ENCODE measurements at regions not wholly inside any gene's neighbourhood (a gene's known extent, or its start where the extent isn't known, plus 50 kb on each side); places are given as distances from the start of the nearest gene placed in this dataset.

DNA sequence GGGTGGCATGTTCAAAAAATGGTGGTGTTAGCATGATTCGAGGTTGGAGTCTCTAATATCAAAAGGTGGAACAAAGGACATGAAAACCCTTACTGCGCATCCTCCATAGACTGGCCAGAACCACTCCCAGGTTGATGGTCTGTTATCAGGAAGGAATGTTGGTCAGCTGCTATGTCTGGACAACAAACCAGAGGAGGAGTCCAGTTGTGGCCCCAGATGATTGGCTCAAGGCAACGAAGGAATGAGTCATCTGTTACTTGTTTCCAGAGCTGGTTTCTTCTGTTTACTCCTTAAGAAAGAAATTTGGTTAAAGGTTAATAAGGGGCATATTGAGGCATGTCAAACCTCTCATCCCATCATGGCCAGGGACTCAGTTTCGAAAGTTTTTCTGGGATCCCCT lies 56.8 kb upstream of the GRIA4 start:
- no peaks in the 10 kb centered on the region for H3K9me3 ChIP-seq
- no peaks in the 10 kb centered on the region for H3K4me1 ChIP-seq
- intact Hi-C loops (cut with DNase I), result no loop called here
- no peaks in the 10 kb centered on the region for H3K27me3 ChIP-seq
- no peak for TF ChIP-seq CTCF (IDR thresholded peaks at IDR 0.05)
- H3K9ac ChIP-seq (ENCODE audit: low read depth in 2 of 2, low read length in 2 of 2), result no peak overlapping the region
- no peak for DNase-seq
- H3K4me3 ChIP-seq, result no peak overlapping the region
- no peaks in the 10 kb centered on the region for H3K36me3 ChIP-seq
- no peak overlapping the region for H3K27ac ChIP-seq

GRCh38 chr11:105548359-105548758 lies 61.5 kb upstream of the GRIA4 start:
- TF ChIP-seq CTCF (IDR thresholded peaks at IDR 0.05), result no peak
- intact Hi-C loops (cut with DNase I), result no loop called here
- H3K27me3 ChIP-seq, result no peaks in the 10 kb centered on the region
- H3K9me3 ChIP-seq, result no peaks in the 10 kb centered on the region
- DNase-seq, result no peak
- no peak overlapping the region for H3K27ac ChIP-seq
- H3K36me3 ChIP-seq, result no peaks in the 10 kb centered on the region
- H3K4me1 ChIP-seq, result no peaks in the 10 kb centered on the region
- H3K9ac ChIP-seq (ENCODE audit: low read depth in 2 of 2, low read length in 2 of 2), result no peak overlapping the region
- H3K4me3 ChIP-seq, result no peak overlapping the region

- no peaks in the 10 kb centered on the region for H3K4me1 ChIP-seq
- no peaks in the 10 kb centered on the region for H3K27me3 ChIP-seq
- TF ChIP-seq CTCF (IDR thresholded peaks at IDR 0.05), result no peak
- H3K9me3 ChIP-seq, result no peaks in the 10 kb centered on the region
- H3K9ac ChIP-seq (ENCODE audit: low read depth in 2 of 2, low read length in 2 of 2), result no peak overlapping the region
- H3K27ac ChIP-seq, result no peak overlapping the region
- DNase-seq, result no peak
- H3K4me3 ChIP-seq, result no peak overlapping the region
- intact Hi-C loops (cut with DNase I), result no loop called here
- no peaks in the 10 kb centered on the region for H3K36me3 ChIP-seq
Observed at GRCh38 chr11:105538588-105538987, 71.3 kb upstream of the GRIA4 start.

GRCh38 chr11:105537531-105537930 lies 72.3 kb upstream of the GRIA4 start:
- Histone ChIP-seq H3K27ac (no peak overlapping the region), H3K36me3 (no peaks in the 10 kb centered on the region), H3K27me3 (no peaks in the 10 kb centered on the region), H3K4me3 (no peak overlapping the region), H3K9ac (ENCODE audit: low read depth in 2 of 2, low read length in 2 of 2) (no peak overlapping the region), H3K4me1 (no peaks in the 10 kb centered on the region), H3K9me3 (no peaks in the 10 kb centered on the region)
- DNase-seq, result no peak
- intact Hi-C loops (cut with DNase I), result no loop called here
- TF ChIP-seq CTCF (IDR thresholded peaks at IDR 0.05), result no peak

- TF ChIP-seq CTCF (IDR thresholded peaks at IDR 0.05), result no peak
- no peaks in the 10 kb centered on the region for H3K36me3 ChIP-seq
- H3K9me3 ChIP-seq, result no peaks in the 10 kb centered on the region
- no peaks in the 10 kb centered on the region for H3K27me3 ChIP-seq
- no peaks in the 10 kb centered on the region for H3K4me1 ChIP-seq
- no peak for DNase-seq
- intact Hi-C loops (cut with DNase I), result no loop called here
- H3K27ac ChIP-seq, result no peak overlapping the region
- no peak overlapping the region for H3K9ac ChIP-seq (ENCODE audit: low read depth in 2 of 2, low read length in 2 of 2)
- no peak overlapping the region for H3K4me3 ChIP-seq
Observed at GRCh38 chr11:105524286-105524685, 85.6 kb upstream of the GRIA4 start.
